GM23248 (cell line): ENCODE measurements at regions not wholly inside any gene's neighbourhood (a gene's known extent, or its start where the extent isn't known, plus 50 kb on each side); places are given as distances from the start of the nearest gene placed in this dataset.

ENCODE experiments used
- DNase-seq: peaks from one replicate; pipeline ENCODE4 v3.0.0-alpha.2; 2015
- H2AFZ ChIP-seq: fragments of 200-600 bp; sonication (generic); 2 replicates; pipeline ENCODE4 v1.6.1; 2016; ENCODE audit warnings: antibody characterized with exemption
- H3F3A ChIP-seq: fragments of 200-600 bp; sonication (generic); 2 replicates; pipeline ENCODE4 v1.6.1; 2016; ENCODE audit warnings: mild to moderate bottlenecking, antibody characterized with exemption, mixed run types; ENCODE audit not compliant: insufficient read depth
- H3K27ac ChIP-seq: fragments of 200-600 bp; sonication (generic); 2 replicates; pipeline ENCODE4 v1.5.1; 2016; ENCODE audit warnings: mild to moderate bottlenecking
- H3K27me3 ChIP-seq: fragments of 200-600 bp; sonication (generic); replicated peaks from 2 replicates; pipeline ENCODE4 v1.6.1; 2016; ENCODE audit warnings: mild to moderate bottlenecking; ENCODE audit not compliant: insufficient read depth
- H3K36me3 ChIP-seq: fragments of 200-600 bp; sonication (generic); 2 replicates; pipeline ENCODE4 v1.6.1; 2016; ENCODE audit warnings: low read depth, mild to moderate bottlenecking
- H3K4me1 ChIP-seq: fragments of 200-600 bp; sonication (generic); 2 replicates; pipeline ENCODE4 v1.6.1; 2016; ENCODE audit warnings: mild to moderate bottlenecking; ENCODE audit not compliant: insufficient read depth
- H3K4me2 ChIP-seq: fragments of 200-600 bp; sonication (generic); one replicate; pipeline ENCODE4 v1.6.1; 2016; ENCODE audit warnings: mild to moderate bottlenecking; ENCODE audit not compliant: unreplicated experiment
- H3K4me3 ChIP-seq: fragments of 200-600 bp; sonication (generic); 2 replicates; pipeline ENCODE4 v1.5.1; 2016; ENCODE audit warnings: mild to moderate bottlenecking
- H3K79me2 ChIP-seq: fragments of 200-600 bp; sonication (generic); 2 replicates; pipeline ENCODE4 v1.6.1; 2016; ENCODE audit warnings: mild to moderate bottlenecking; ENCODE audit not compliant: insufficient read depth
- H3K9ac ChIP-seq: fragments of 200-600 bp; sonication (generic); 2 replicates; pipeline ENCODE4 v1.6.1; 2016; ENCODE audit warnings: mild to moderate bottlenecking
- H3K9me2 ChIP-seq: fragments of 200-600 bp; sonication (generic); 2 replicates; pipeline ENCODE4 v1.6.1; 2016; ENCODE audit warnings: mixed run types, mild to moderate bottlenecking, moderate library complexity; ENCODE audit not compliant: insufficient read depth
- H3K9me3 ChIP-seq: fragments of 200-600 bp; sonication (generic); one replicate; pipeline ENCODE4 v1.6.1; 2017; ENCODE audit warnings: low read depth
- H4K20me1 ChIP-seq: fragments of 200-600 bp; sonication (generic); 2 replicates; pipeline ENCODE4 v1.6.0; 2016; ENCODE audit not compliant: insufficient read depth
- EZH2 ChIP-seq: fragments of 200-600 bp; sonication (generic); IDR thresholded peaks from 2 replicates; pipeline ENCODE4 v1.6.1; 2018; ENCODE audit warnings: antibody characterized with exemption, mild to moderate bottlenecking; ENCODE audit not compliant: insufficient read depth, poor library complexity, severe bottlenecking
- EZH2phosphoT487 ChIP-seq: fragments of 200-600 bp; sonication (generic); IDR thresholded peaks from 2 replicates; pipeline ENCODE4 v1.6.1; 2018; ENCODE audit warnings: antibody characterized with exemption, moderate library complexity, mild to moderate bottlenecking, low read depth; ENCODE audit not compliant: insufficient read depth
- WGBS, 2 experiments: methylation state at CpG; one replicate each; pipeline ENCODE4 v1.1.6; 2015 to 2017; ENCODE audit warnings: low lambda C conversion rate in 2 of 2, low coverage in 1 of 2; ENCODE audit errors: missing lambda C conversion rate in 2 of 2; 5-methylcytosine and 5-hydroxymethylcytosine counted together
- in situ Hi-C: fragments of 300-500 bp; cut with MboI; formaldehyde crosslinking; loops from 2 replicates; pipeline ENCODE4 v1.15.0; 2020

DNA sequence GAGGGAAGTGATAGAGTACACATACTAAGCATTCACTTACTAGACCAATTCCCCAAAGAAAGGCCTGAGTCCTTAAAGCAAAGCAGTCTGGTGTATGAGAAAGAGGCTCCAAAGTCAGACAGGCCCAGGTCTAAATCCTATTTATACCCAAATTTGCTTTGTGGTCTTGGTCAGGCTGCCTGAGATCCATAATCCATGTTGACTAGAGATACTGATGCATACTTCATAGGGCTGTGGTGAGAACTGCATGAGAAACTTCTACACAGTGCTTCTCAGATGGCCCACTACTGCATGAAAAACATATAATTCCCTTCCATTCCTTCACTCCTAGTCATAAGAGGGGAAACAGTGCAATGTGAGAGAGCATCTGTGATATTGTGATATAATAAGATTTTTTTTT is 81.6 kb upstream of the SP4 start:
- Histone ChIP-seq H3K4me2 (no peak overlapping the region), H3K9ac (no peak overlapping the region), H4K20me1 (no peaks in the 10 kb centered on the region), H3F3A (no peaks in the 10 kb centered on the region), H2AFZ (no peak overlapping the region), H3K4me1 (no peaks in the 10 kb centered on the region), H3K79me2 (no peaks in the 10 kb centered on the region), H3K4me3 (no peak overlapping the region), H3K36me3 (no peaks in the 10 kb centered on the region), H3K9me2 (no peaks in the 10 kb centered on the region), H3K9me3 (no peaks in the 10 kb centered on the region), H3K27ac (no peak overlapping the region), H3K27me3 (no peaks in the 10 kb centered on the region)
- TF ChIP-seq EZH2phosphoT487 (no peak), EZH2 (no peak)
- DNase-seq, result no peak
- in situ Hi-C loops, result no loop called here

DNA sequence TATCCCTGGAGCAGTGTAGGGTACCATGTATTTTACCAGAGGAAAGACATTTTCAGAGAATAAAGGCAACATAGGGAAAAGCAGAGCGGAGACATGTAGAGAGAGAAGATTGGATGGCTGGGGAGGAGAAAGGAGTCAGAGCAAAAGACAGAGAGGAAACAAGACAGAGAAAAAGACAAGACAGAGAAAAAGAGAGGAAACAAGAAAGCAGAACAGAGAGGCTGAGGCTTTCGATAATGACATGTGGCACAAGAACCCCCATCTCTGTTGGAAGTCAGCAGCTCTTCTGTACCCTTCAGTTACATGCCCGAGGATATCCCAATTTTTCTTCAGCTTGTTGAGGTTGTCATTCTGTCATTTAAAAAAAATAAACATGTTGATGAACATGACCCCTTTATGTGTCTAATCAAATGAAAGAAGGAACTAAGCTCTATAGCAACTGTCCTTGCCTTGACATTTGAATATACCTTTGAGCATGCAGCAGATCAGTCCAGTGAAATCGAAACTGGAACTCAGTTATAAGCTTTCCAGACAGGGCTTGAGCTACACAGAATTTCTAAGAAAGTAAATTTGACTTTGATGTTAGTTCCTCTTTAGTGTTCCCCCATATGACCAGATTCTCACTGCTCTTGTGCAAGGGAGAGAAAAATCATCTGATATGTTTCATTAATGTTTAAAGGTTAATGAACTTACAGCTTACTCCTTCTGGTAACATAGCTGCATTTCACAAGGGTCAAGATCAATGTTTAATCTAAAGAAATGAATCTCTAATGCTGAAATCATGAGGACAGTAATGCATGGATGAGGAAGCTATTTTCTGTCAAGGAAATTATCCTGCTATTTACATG is 75.1 kb upstream of the SP4 start:
- no peak for TF ChIP-seq EZH2
- TF ChIP-seq EZH2phosphoT487, result no peak
- DNase-seq, result no peak
- WGBS, 2 experiments, result 12 to 13% methylated on average over 4 of the region's 4 CpGs

DNA sequence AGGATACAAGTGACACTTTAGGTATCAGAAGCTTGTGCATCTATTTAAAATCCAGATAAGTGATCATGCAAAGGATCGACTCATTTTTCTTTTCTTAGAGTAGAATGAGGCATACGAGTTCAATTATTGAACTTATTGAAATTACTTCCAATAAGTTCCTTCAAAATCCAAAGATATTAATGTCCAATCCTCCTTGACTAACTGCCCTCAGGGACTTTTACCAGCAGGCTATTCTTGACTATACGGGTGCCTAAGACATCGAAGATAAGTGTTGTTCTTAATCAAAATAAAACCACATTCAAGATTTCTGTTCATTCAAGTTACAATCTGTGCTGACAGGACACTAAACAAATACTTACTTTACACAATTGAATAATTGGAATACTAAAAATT is 74.5 kb upstream of the SP4 start:
- Histone ChIP-seq H3K4me1 (no peaks in the 10 kb centered on the region), H3K4me2 (no peak overlapping the region), H4K20me1 (no peaks in the 10 kb centered on the region), H3F3A (no peaks in the 10 kb centered on the region), H2AFZ (no peak overlapping the region), H3K27me3 (no peaks in the 10 kb centered on the region), H3K9me2 (no peaks in the 10 kb centered on the region), H3K79me2 (no peaks in the 10 kb centered on the region), H3K27ac (no peak overlapping the region), H3K9me3 (no peaks in the 10 kb centered on the region), H3K9ac (no peak overlapping the region), H3K4me3 (no peak overlapping the region), H3K36me3 (no peaks in the 10 kb centered on the region)
- 21 to 30% methylated on average over 4 of the region's 4 CpGs for WGBS, 2 experiments
- TF ChIP-seq EZH2phosphoT487 (no peak), EZH2 (no peak)
- no peak for DNase-seq
- in situ Hi-C loops, result no loop called here

More for the DNA sequence above, 75.1 kb upstream of the SP4 start:
- H3K79me2 ChIP-seq, result no peaks in the 10 kb centered on the region
- H3K9me3 ChIP-seq, result no peaks in the 10 kb centered on the region
- H3K9ac ChIP-seq, result no peak overlapping the region
- H4K20me1 ChIP-seq, result no peaks in the 10 kb centered on the region
- no peaks in the 10 kb centered on the region for H3K4me1 ChIP-seq
- no peaks in the 10 kb centered on the region for H3K9me2 ChIP-seq
- no peaks in the 10 kb centered on the region for H3F3A ChIP-seq
- no peak overlapping the region for H2AFZ ChIP-seq
- H3K27me3 ChIP-seq, result no peaks in the 10 kb centered on the region
- H3K4me3 ChIP-seq, result no peak overlapping the region
- no peak overlapping the region for H3K4me2 ChIP-seq
- H3K27ac ChIP-seq, result no peak overlapping the region
- no peaks in the 10 kb centered on the region for H3K36me3 ChIP-seq
- in situ Hi-C loops, result no loop called here

DNA sequence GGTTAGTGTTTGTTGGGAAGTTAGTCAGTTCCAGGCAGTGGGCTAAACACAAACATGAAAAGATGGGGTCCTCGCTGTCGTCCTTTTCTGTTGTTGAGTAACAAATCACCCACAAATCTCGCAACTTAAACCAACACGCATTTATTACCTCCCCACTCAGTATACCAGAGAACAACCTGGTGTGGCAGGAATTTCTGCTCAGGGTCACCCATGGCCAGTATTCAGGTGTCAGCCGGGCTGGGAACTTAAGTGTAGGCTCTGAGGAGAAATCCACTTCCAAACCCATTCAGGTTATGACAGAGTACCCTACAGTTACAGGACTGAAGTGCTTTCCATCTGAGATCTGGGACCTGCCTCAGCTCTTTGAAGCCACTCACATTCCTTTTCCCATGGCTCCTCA is 73.6 kb upstream of the SP4 start:
- H3K4me1 ChIP-seq, result no peaks in the 10 kb centered on the region
- no peak overlapping the region for H2AFZ ChIP-seq
- no peak overlapping the region for H3K27ac ChIP-seq
- no peaks in the 10 kb centered on the region for H3K36me3 ChIP-seq
- H3K9me3 ChIP-seq, result no peaks in the 10 kb centered on the region
- no peaks in the 10 kb centered on the region for H3K9me2 ChIP-seq
- 32 to 33% methylated on average over 5 of the region's 5 CpGs for WGBS, 2 experiments
- H3F3A ChIP-seq, result no peaks in the 10 kb centered on the region
- H4K20me1 ChIP-seq, result no peaks in the 10 kb centered on the region
- no peak overlapping the region for H3K9ac ChIP-seq
- in situ Hi-C loops, result no loop called here
- H3K4me3 ChIP-seq, result no peak overlapping the region
- no peaks in the 10 kb centered on the region for H3K27me3 ChIP-seq
- TF ChIP-seq EZH2phosphoT487, result no peak
- TF ChIP-seq EZH2, result no peak
- H3K4me2 ChIP-seq, result no peak overlapping the region
- no peak for DNase-seq
- no peaks in the 10 kb centered on the region for H3K79me2 ChIP-seq
